ENCODE measurements at regions not wholly inside any gene's neighbourhood (a gene's known extent, or its start where the extent isn't known, plus 50 kb on each side); places are given as distances from the start of the nearest gene placed in this dataset.

DNA sequence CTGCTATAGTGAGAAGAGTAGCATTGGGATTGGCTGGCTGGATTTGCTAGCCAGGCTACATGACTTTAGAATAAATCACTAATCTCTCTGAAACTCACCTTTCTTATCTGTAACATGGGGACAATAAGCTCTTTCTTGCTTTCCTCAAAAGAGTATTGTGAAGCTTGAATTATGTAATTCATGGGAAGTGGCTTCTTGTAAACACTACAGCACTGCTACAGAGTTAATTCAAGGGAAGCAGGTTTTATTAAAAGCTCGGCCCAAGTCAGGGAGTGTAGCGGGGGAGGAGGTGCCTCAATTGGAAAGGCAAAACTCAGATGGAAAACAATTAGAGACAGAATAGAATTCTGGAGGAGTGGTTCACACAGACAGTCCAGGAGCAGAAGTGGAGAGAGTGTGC is 100.9 kb upstream of the CELF4 start:
- no peak overlapping the region for H4K8ac ChIP-seq (ENCODE audit: low read length)
- H3K79me1 ChIP-seq (replicated peaks; ENCODE audit: low read length, poor library complexity, severe bottlenecking): no peaks in the 10 kb centered on the region
- no peaks in the 10 kb centered on the region for H3K9me3 ChIP-seq (ENCODE audit: control insufficient read depth, low read length)
- no peaks in the 10 kb centered on the region for H3K27me3 ChIP-seq (ENCODE audit: control insufficient read depth in 1 of 2, insufficient read depth in 1 of 2, low read length in 2 of 2)
- no peak overlapping the region for H2BK5ac ChIP-seq (ENCODE audit: low read depth, low read length, poor library complexity, severe bottlenecking)
- no peak overlapping the region for H2AK5ac ChIP-seq (ENCODE audit: low read length, severe bottlenecking)
- H3K4me3 ChIP-seq (ENCODE audit: insufficient read depth in 1 of 2, low read depth in 1 of 2, low read length in 2 of 2): no peak overlapping the region
- H3K14ac ChIP-seq (ENCODE audit: low read length in 2 of 2): no peak overlapping the region
- H3K36me3 ChIP-seq (ENCODE audit: control insufficient read depth in 1 of 2, insufficient read depth in 2 of 2, low read depth in 1 of 2, low read length in 2 of 2): no peaks in the 10 kb centered on the region
- WGBS: 79% methylated on average over 2 of the region's 2 CpGs
- no peak overlapping the region for H3K4me2 ChIP-seq (ENCODE audit: low read length, poor library complexity, severe bottlenecking)
- H2AFZ ChIP-seq (ENCODE audit: low read depth, low read length): no peak overlapping the region
- H4K91ac ChIP-seq (ENCODE audit: low read length): no peak overlapping the region
- H3K4me1 ChIP-seq (ENCODE audit: control insufficient read depth, insufficient read depth, low read depth, low read length): no peaks in the 10 kb centered on the region
- DNase-seq: no peak
- no peak overlapping the region for H3K27ac ChIP-seq (ENCODE audit: low read length, poor library complexity, severe bottlenecking)
- H3K4ac ChIP-seq (ENCODE audit: low read depth in 1 of 2, low read length in 2 of 2): no peak overlapping the region
- H2BK120ac ChIP-seq (ENCODE audit: low read depth, low read length): no peak overlapping the region
- H2BK15ac ChIP-seq (ENCODE audit: low read depth, poor library complexity, severe bottlenecking): no peak overlapping the region
- no peak overlapping the region for H3K9ac ChIP-seq (ENCODE audit: low read length)
- H3K23ac ChIP-seq (ENCODE audit: low read length in 2 of 2): no peak overlapping the region
- no peak overlapping the region for H2BK12ac ChIP-seq (ENCODE audit: low read length in 2 of 2)
- H3K18ac ChIP-seq (ENCODE audit: low read depth in 1 of 2, low read length in 2 of 2): no peak overlapping the region

DNA sequence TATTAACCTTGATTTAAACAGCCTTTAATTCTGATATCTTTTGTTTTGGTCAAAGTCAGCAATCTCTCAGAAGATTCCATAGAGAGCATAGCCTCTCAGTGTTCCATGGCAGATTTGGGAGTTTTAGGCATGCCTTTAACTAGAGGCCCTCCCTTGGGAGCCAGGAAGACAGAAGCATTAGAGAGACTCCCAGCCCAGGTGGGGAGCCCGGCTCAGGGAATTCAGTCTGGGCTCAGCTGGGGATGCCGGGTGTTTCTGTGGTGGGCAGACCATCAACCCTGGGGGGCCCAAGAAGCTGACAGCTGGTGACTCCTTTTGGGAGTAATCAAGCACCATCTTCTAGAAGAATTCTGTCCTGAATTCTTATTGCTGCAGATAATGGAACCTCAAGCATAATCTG is 99.7 kb upstream of the CELF4 start:
- no peak overlapping the region for H3K18ac ChIP-seq (ENCODE audit: low read depth in 1 of 2, low read length in 2 of 2)
- WGBS: 68% methylated on average over 2 of the region's 2 CpGs

DNA sequence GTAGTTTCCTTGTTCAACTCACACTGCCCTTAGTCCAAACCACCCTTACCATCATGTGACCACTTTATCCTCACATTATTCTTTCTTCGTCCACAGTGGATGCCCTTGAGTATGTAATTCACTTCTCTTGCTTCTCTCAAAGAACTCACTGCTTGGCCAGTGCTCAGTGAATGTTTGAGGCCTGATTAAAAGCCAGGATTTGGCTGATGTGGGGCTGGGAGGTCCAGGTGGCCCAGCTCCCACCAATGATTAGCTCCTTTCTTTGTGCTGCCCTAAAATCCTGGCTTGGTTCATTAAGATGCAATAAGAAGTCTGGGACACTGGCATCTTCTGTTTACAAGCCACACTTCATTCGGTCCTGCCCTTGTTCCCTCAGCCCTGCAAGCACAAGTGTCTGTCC is 97.8 kb upstream of the CELF4 start:
- H2BK5ac ChIP-seq (ENCODE audit: low read depth, low read length, poor library complexity, severe bottlenecking): no peak overlapping the region
- H3K4ac ChIP-seq (ENCODE audit: low read depth in 1 of 2, low read length in 2 of 2): no peak overlapping the region
- H3K27ac ChIP-seq (ENCODE audit: low read length, poor library complexity, severe bottlenecking): no peak overlapping the region
- 50% methylated on average over 1 of the region's 2 CpGs for WGBS
- H2BK120ac ChIP-seq (ENCODE audit: low read depth, low read length): no peak overlapping the region
- H3K14ac ChIP-seq (ENCODE audit: low read length in 2 of 2): no peak overlapping the region
- no peak for DNase-seq
- H3K18ac ChIP-seq (ENCODE audit: low read depth in 1 of 2, low read length in 2 of 2): no peak overlapping the region
- H3K9ac ChIP-seq (ENCODE audit: low read length): no peak overlapping the region
- H2AK5ac ChIP-seq (ENCODE audit: low read length, severe bottlenecking): no peak overlapping the region
- no peak overlapping the region for H2AFZ ChIP-seq (ENCODE audit: low read depth, low read length)
- no peak overlapping the region for H3K4me2 ChIP-seq (ENCODE audit: low read length, poor library complexity, severe bottlenecking)
- H3K23ac ChIP-seq (ENCODE audit: low read length in 2 of 2): no peak overlapping the region
- peaks cover 0 to 3% of the 10 kb centered on the region in 2 experiments for H3K27me3 ChIP-seq (ENCODE audit: control insufficient read depth in 1 of 2, insufficient read depth in 1 of 2, low read length in 2 of 2)
- no peaks in the 10 kb centered on the region for H3K79me1 ChIP-seq (replicated peaks; ENCODE audit: low read length, poor library complexity, severe bottlenecking)
- H4K91ac ChIP-seq (ENCODE audit: low read length): no peak overlapping the region
- H4K8ac ChIP-seq (ENCODE audit: low read length): no peak overlapping the region
- no peak overlapping the region for H2BK12ac ChIP-seq (ENCODE audit: low read length in 2 of 2)
- no peaks in the 10 kb centered on the region for H3K9me3 ChIP-seq (ENCODE audit: control insufficient read depth, low read length)
- H3K4me1 ChIP-seq (ENCODE audit: control insufficient read depth, insufficient read depth, low read depth, low read length): no peaks in the 10 kb centered on the region
- H3K4me3 ChIP-seq (ENCODE audit: insufficient read depth in 1 of 2, low read depth in 1 of 2, low read length in 2 of 2): no peak overlapping the region
- H3K36me3 ChIP-seq (ENCODE audit: control insufficient read depth in 1 of 2, insufficient read depth in 2 of 2, low read depth in 1 of 2, low read length in 2 of 2): no peaks in the 10 kb centered on the region
- H2BK15ac ChIP-seq (ENCODE audit: low read depth, poor library complexity, severe bottlenecking): no peak overlapping the region

More for the DNA sequence above, 99.7 kb upstream of the CELF4 start:
- H3K4me2 ChIP-seq (ENCODE audit: low read length, poor library complexity, severe bottlenecking): no peak overlapping the region
- no peaks in the 10 kb centered on the region for H3K9me3 ChIP-seq (ENCODE audit: control insufficient read depth, low read length)
- H3K4me3 ChIP-seq (ENCODE audit: insufficient read depth in 1 of 2, low read depth in 1 of 2, low read length in 2 of 2): no peak overlapping the region
- H3K27ac ChIP-seq (ENCODE audit: low read length, poor library complexity, severe bottlenecking): no peak overlapping the region
- no peak overlapping the region for H3K14ac ChIP-seq (ENCODE audit: low read length in 2 of 2)
- no peak overlapping the region for H2BK120ac ChIP-seq (ENCODE audit: low read depth, low read length)
- H2AK5ac ChIP-seq (ENCODE audit: low read length, severe bottlenecking): no peak overlapping the region
- no peak overlapping the region for H3K23ac ChIP-seq (ENCODE audit: low read length in 2 of 2)
- H2BK12ac ChIP-seq (ENCODE audit: low read length in 2 of 2): no peak overlapping the region
- no peaks in the 10 kb centered on the region for H3K79me1 ChIP-seq (replicated peaks; ENCODE audit: low read length, poor library complexity, severe bottlenecking)
- no peak overlapping the region for H3K4ac ChIP-seq (ENCODE audit: low read depth in 1 of 2, low read length in 2 of 2)
- H3K27me3 ChIP-seq (ENCODE audit: control insufficient read depth in 1 of 2, insufficient read depth in 1 of 2, low read length in 2 of 2): no peaks in the 10 kb centered on the region
- no peak overlapping the region for H3K9ac ChIP-seq (ENCODE audit: low read length)
- H2BK5ac ChIP-seq (ENCODE audit: low read depth, low read length, poor library complexity, severe bottlenecking): no peak overlapping the region
- H4K91ac ChIP-seq (ENCODE audit: low read length): no peak overlapping the region
- no peaks in the 10 kb centered on the region for H3K36me3 ChIP-seq (ENCODE audit: control insufficient read depth in 1 of 2, insufficient read depth in 2 of 2, low read depth in 1 of 2, low read length in 2 of 2)
- H3K4me1 ChIP-seq (ENCODE audit: control insufficient read depth, insufficient read depth, low read depth, low read length): no peaks in the 10 kb centered on the region
- no peak overlapping the region for H2BK15ac ChIP-seq (ENCODE audit: low read depth, poor library complexity, severe bottlenecking)
- no peak overlapping the region for H4K8ac ChIP-seq (ENCODE audit: low read length)
- DNase-seq: no peak
- no peak overlapping the region for H2AFZ ChIP-seq (ENCODE audit: low read depth, low read length)

DNA sequence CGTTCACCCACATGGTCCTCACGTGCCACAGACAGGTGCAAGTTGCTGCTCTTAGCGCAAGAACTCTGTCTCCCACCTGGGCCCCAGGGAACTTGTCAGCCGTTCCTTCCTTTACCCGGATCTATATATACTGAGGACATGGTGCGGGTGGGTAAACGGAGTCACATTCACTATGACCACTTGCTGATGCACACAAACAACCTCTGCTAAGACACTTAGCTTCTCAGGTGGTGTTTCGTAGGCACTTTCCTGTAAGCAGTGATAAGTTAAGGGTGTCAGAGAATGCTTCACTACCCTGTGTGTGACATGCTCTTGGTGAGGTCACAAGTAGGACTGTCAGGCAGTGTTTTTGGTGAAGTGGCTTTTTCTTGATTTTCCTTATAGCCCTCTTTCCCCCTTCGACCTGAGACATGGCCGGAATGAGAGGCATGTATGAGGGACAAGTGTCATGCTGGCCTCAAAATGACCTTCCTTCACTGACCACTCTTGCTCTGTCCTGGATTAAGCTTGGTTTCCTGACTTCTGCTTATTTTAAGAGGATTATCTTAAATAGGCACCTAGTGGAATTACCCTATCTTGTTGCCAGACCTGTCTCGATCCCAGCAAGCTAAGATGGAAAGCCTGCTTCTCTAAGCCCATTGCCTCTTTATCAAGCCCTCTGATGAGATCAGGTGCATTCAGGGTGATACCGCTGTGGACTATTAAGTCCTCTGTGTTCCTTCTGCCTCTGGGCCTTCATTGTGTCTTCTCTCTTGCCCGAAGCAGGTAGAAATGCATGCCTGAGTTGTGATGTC is 97.1 kb upstream of the CELF4 start:
- Histone ChIP-seq H3K36me3 (ENCODE audit: control insufficient read depth in 1 of 2, insufficient read depth in 2 of 2, low read depth in 1 of 2, low read length in 2 of 2) (no peaks in the 10 kb centered on the region), H2AK5ac (ENCODE audit: low read length, severe bottlenecking) (no peak overlapping the region), H2BK12ac (ENCODE audit: low read length in 2 of 2) (no peak overlapping the region), H3K14ac (ENCODE audit: low read length in 2 of 2) (no peak overlapping the region), H4K8ac (ENCODE audit: low read length) (no peak overlapping the region), H3K9me3 (ENCODE audit: control insufficient read depth, low read length) (no peaks in the 10 kb centered on the region), H2BK5ac (ENCODE audit: low read depth, low read length, poor library complexity, severe bottlenecking) (no peak overlapping the region), H3K18ac (ENCODE audit: low read depth in 1 of 2, low read length in 2 of 2) (no peak overlapping the region), H3K27ac (ENCODE audit: low read length, poor library complexity, severe bottlenecking) (no peak overlapping the region), H3K4me3 (ENCODE audit: insufficient read depth in 1 of 2, low read depth in 1 of 2, low read length in 2 of 2) (no peak overlapping the region), H3K4me1 (ENCODE audit: control insufficient read depth, insufficient read depth, low read depth, low read length) (no peaks in the 10 kb centered on the region), H4K91ac (ENCODE audit: low read length) (no peak overlapping the region), H2BK15ac (ENCODE audit: low read depth, poor library complexity, severe bottlenecking) (no peak overlapping the region), H3K9ac (ENCODE audit: low read length) (no peak overlapping the region), H3K27me3 (ENCODE audit: control insufficient read depth in 1 of 2, insufficient read depth in 1 of 2, low read length in 2 of 2) (peaks cover 0 to 3% of the 10 kb centered on the region in 2 experiments), H3K23ac (ENCODE audit: low read length in 2 of 2) (no peak overlapping the region), H2AFZ (ENCODE audit: low read depth, low read length) (no peak overlapping the region), H3K4ac (ENCODE audit: low read depth in 1 of 2, low read length in 2 of 2) (no peak overlapping the region), H2BK120ac (ENCODE audit: low read depth, low read length) (no peak overlapping the region), H3K4me2 (ENCODE audit: low read length, poor library complexity, severe bottlenecking) (no peak overlapping the region), H3K79me1 (replicated peaks; ENCODE audit: low read length, poor library complexity, severe bottlenecking) (no peaks in the 10 kb centered on the region)
- DNase-seq: no peak
- 84% methylated on average over 13 of the region's 13 CpGs for WGBS
